ENCODE measurements at regions not wholly inside any gene's neighbourhood (a gene's known extent, or its start where the extent isn't known, plus 50 kb on each side); places are given as distances from the start of the nearest gene placed in this dataset.

DNA sequence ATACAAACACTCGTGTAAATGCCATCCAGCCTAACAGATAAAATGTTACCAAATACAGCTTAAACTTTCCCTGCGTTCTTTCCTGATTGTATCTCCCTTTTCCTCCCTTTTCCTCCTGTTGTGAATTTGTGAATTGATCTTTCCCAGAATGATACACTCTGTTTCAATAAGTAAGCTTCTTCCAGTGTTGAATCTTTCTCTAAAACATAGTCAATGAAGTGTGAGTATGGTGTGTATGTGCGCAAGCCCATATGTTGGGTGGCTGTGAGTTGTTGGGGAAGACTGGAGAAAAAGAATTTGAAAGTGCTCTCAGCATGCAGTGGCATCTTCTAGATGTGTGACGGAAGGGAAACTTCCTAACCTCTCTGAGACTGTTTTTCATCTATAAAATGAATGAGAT lies 143.1 kb upstream of the KLF4 start:
- no TSS peak for BruUV-seq (replicated peaks)
- Histone ChIP-seq H4K91ac (ENCODE audit: insufficient read depth, low read depth, low read length) (no peak overlapping the region), H3K4me2 (ENCODE audit: low read depth, low read length) (no peak overlapping the region), H3K4me1 (ENCODE audit: control insufficient read depth, insufficient read depth, low read length) (peaks cover 7% of the 10 kb centered on the region), H3K27me3 (ENCODE audit: control insufficient read depth, insufficient read depth, low read length) (peaks cover 2% of the 10 kb centered on the region; the same call in 1 of the 2 replicates), H4K5ac (ENCODE audit: low read depth, low read length) (no peak overlapping the region), H3K9me1 (ENCODE audit: insufficient read depth, low read length) (0 out of 2 replicates have a peak, but pooled peaks cover 7% of the 10 kb centered on the region), H4K8ac (ENCODE audit: low read depth in 2 of 2, low read length in 2 of 2) (no peak overlapping the region), H2AFZ (replicated peaks; ENCODE audit: low read length, poor library complexity) (no peak overlapping the region), H3K4me3 (ENCODE audit: insufficient read depth, low read depth, low read length) (no peak overlapping the region), H4K20me1 (ENCODE audit: insufficient read depth, low read length) (no peaks in the 10 kb centered on the region; the same call in 1 of the 2 replicates), H2BK20ac (ENCODE audit: low read depth, low read length) (no peak overlapping the region), H3K18ac (ENCODE audit: low read depth, low read length) (no peak overlapping the region), H2AK5ac (ENCODE audit: low read depth, low read length) (no peak overlapping the region), H3K27ac (ENCODE audit: insufficient read depth, low read length) (no peak overlapping the region), H2BK5ac (ENCODE audit: low read depth, low read length, poor library complexity, severe bottlenecking) (no peak overlapping the region), H3K36me3 (ENCODE audit: control insufficient read depth, insufficient read depth, low read length) (no peaks in the 10 kb centered on the region), H3K9ac (ENCODE audit: low read depth, low read length) (no peak overlapping the region), H3K56ac (ENCODE audit: extremely low read depth, insufficient read depth, low read length) (no peak overlapping the region), H3K79me1 (ENCODE audit: low read depth in 1 of 2, low read length in 2 of 2) (no peaks in the 10 kb centered on the region), H2BK120ac (ENCODE audit: low read depth, low read length) (no peak overlapping the region), H2AK9ac (replicated peaks; ENCODE audit: low read depth, low read length, poor library complexity) (no peak overlapping the region), H3K4ac (ENCODE audit: low read depth, low read length) (no peak overlapping the region), H2BK15ac (ENCODE audit: low read depth, low read length) (no peak overlapping the region), H3K14ac (replicated peaks; ENCODE audit: low read depth, low read length) (no peak overlapping the region), H3K23ac (ENCODE audit: low read depth, low read length) (no peak overlapping the region), H3K9me3 (ENCODE audit: control insufficient read depth, insufficient read depth, low read length) (no peaks in the 10 kb centered on the region)
- POLR2A ChIA-PET (ENCODE audit: unreplicated experiment): no interaction called here
- in situ Hi-C loops (cut with MboI; ENCODE audit: low sequenced_read_pairs): loop anchor here (10.0 kb wide), 1 partner anchor 642 kb away; no protein-coding TSS in a partner anchor
- dilution Hi-C loops (cut with HindIII; ENCODE audit: low sequenced_read_pairs, unreplicated experiment): no loop called here
- intact Hi-C loops (cut with micrococcal nuclease): no loop called here
- no peak for ATAC-seq (ENCODE audit: low read depth)
- no peak for DNase-seq
- TF ChIP-seq, protein P1, sequence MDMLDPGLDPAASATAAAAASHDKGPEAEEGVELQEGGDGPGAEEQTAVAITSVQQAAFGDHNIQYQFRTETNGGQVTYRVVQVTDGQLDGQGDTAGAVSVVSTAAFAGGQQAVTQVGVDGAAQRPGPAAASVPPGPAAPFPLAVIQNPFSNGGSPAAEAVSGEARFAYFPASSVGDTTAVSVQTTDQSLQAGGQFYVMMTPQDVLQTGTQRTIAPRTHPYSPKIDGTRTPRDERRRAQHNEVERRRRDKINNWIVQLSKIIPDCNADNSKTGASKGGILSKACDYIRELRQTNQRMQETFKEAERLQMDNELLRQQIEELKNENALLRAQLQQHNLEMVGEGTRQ (IDR thresholded peaks at IDR 0.05; ENCODE audit: low read depth, low read length): no peak
- TF ChIP-seq, protein P2, sequence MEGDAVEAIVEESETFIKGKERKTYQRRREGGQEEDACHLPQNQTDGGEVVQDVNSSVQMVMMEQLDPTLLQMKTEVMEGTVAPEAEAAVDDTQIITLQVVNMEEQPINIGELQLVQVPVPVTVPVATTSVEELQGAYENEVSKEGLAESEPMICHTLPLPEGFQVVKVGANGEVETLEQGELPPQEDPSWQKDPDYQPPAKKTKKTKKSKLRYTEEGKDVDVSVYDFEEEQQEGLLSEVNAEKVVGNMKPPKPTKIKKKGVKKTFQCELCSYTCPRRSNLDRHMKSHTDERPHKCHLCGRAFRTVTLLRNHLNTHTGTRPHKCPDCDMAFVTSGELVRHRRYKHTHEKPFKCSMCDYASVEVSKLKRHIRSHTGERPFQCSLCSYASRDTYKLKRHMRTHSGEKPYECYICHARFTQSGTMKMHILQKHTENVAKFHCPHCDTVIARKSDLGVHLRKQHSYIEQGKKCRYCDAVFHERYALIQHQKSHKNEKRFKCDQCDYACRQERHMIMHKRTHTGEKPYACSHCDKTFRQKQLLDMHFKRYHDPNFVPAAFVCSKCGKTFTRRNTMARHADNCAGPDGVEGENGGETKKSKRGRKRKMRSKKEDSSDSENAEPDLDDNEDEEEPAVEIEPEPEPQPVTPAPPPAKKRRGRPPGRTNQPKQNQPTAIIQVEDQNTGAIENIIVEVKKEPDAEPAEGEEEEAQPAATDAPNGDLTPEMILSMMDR (conservative IDR thresholded peaks at IDR 0.05; ENCODE audit: low read depth, low read length): no peak
- no peak for TF ChIP-seq POLR2A (IDR thresholded peaks at IDR 0.05; ENCODE audit: low read depth, low read length)
- TF ChIP-seq, protein P3, sequence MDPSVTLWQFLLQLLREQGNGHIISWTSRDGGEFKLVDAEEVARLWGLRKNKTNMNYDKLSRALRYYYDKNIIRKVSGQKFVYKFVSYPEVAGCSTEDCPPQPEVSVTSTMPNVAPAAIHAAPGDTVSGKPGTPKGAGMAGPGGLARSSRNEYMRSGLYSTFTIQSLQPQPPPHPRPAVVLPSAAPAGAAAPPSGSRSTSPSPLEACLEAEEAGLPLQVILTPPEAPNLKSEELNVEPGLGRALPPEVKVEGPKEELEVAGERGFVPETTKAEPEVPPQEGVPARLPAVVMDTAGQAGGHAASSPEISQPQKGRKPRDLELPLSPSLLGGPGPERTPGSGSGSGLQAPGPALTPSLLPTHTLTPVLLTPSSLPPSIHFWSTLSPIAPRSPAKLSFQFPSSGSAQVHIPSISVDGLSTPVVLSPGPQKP (IDR thresholded peaks at IDR 0.05; ENCODE audit: borderline replicate concordance, low read depth, low read length): no peak
- no peak for TF ChIP-seq CEBPB (IDR thresholded peaks at IDR 0.05; ENCODE audit: low read depth, low read length)
- no peak for TF ChIP-seq SMC3 (IDR thresholded peaks at IDR 0.05; ENCODE audit: low read depth, low read length)
- no peak for TF ChIP-seq MAFK (IDR thresholded peaks at IDR 0.05; ENCODE audit: low read depth, low read length)
- no peak for TF ChIP-seq FOS (IDR thresholded peaks at IDR 0.05; ENCODE audit: low read depth, low read length)
- no peak for TF ChIP-seq BHLHE40 (IDR thresholded peaks at IDR 0.05; ENCODE audit: low read depth, low read length)
- TF ChIP-seq MAZ (IDR thresholded peaks at IDR 0.05; ENCODE audit: borderline replicate concordance, low read depth, low read length): no peak
- CTCF ChIA-PET: interaction anchor here (0.6 kb wide), 1 partner anchor 427 kb away, joined by 6 read pairs; no protein-coding TSS in a partner anchor
- whole genome bisulfite sequencing, 2 experiments (ENCODE audit: extremely low coverage in 2 of 2, insufficient read length in 1 of 2): no CpG with 5 or more reads among the region's 4 CpGs
